Right lobe of liver (tissue), 4 donors: ENCODE measurements at regions not wholly inside any gene's neighbourhood (a gene's known extent, or its start where the extent isn't known, plus 50 kb on each side); places are given as distances from the start of the nearest gene placed in this dataset.

ENCODE experiments used
- CTCF ChIP-seq, 4 donors: fragments of 200-600 bp in 3 of 4; fragments of 450-650 bp in 1 of 4; IDR thresholded peaks; one replicate each; pipeline versions ENCODE4 v1.5.1 to v1.8.0; 2016 to 2022; ENCODE audit warnings: antibody characterized with exemption in 4 of 4, mild to moderate bottlenecking in 2 of 4
- POLR2A ChIP-seq: fragments of 450-650 bp; IDR thresholded peaks from one replicate; pipeline ENCODE4 v1.6.1; 2017; ENCODE audit warnings: antibody characterized with exemption, mild to moderate bottlenecking
- donor health status: DM: no; HTN: no; CAD: no.
- donor health status: DM: no; HTN: no; CAD: no.
- donor health status: DM: no; HTN: yes; CAD: no.

- TF ChIP-seq CTCF (IDR thresholded peaks at IDR 0.05) (peak in 1 of 4 donors; percentile 16), POLR2A (no peak)
Measured at GRCh38 chr18:68152770-68153169, 562.1 kb downstream of the TMX3 start.
